Endothelial cell (in vitro differentiated cells): ENCODE measurements at regions not wholly inside any gene's neighbourhood (a gene's known extent, or its start where the extent isn't known, plus 50 kb on each side); places are given as distances from the start of the nearest gene placed in this dataset.

Experiments used
- DNase-seq: peaks from one replicate; pipeline ENCODE4 v3.0.0; 2021; ENCODE audit warnings: low spot score
- H3K27ac Mint-ChIP-seq: one replicate; pipeline ENCODE4 v1.8.0; 2021; ENCODE audit warnings: mixed read lengths, inconsistent platforms; ENCODE audit not compliant: unreplicated experiment
- H3K27me3 Mint-ChIP-seq: one replicate; pipeline ENCODE4 v1.8.0; 2021; ENCODE audit warnings: mild to moderate bottlenecking, moderate library complexity, mixed read lengths, inconsistent platforms; ENCODE audit not compliant: unreplicated experiment
- H3K36me3 Mint-ChIP-seq: one replicate; pipeline ENCODE4 v1.8.0; 2021; ENCODE audit warnings: mild to moderate bottlenecking, low read depth, mixed read lengths, inconsistent platforms; ENCODE audit not compliant: unreplicated experiment
- H3K4me1 Mint-ChIP-seq: one replicate; pipeline ENCODE4 v1.8.0; 2021; ENCODE audit warnings: mild to moderate bottlenecking, mixed read lengths, inconsistent platforms; ENCODE audit not compliant: unreplicated experiment
- H3K4me3 Mint-ChIP-seq: one replicate; pipeline ENCODE4 v1.8.0; 2021; ENCODE audit warnings: mild to moderate bottlenecking, mixed read lengths, inconsistent platforms; ENCODE audit not compliant: unreplicated experiment
- H3K9me3 Mint-ChIP-seq: one replicate; pipeline ENCODE4 v1.8.0; 2021; ENCODE audit warnings: mixed read lengths, inconsistent platforms; ENCODE audit not compliant: unreplicated experiment
- TF ChIP-seq, protein P1 (sequence below): fragments of 200-600 bp; sonication (generic); IDR thresholded peaks from one replicate; pipeline ENCODE4 v1.5.0; 2021; ENCODE audit warnings: antibody characterized with exemption; ENCODE audit not compliant: unreplicated experiment

DNA sequence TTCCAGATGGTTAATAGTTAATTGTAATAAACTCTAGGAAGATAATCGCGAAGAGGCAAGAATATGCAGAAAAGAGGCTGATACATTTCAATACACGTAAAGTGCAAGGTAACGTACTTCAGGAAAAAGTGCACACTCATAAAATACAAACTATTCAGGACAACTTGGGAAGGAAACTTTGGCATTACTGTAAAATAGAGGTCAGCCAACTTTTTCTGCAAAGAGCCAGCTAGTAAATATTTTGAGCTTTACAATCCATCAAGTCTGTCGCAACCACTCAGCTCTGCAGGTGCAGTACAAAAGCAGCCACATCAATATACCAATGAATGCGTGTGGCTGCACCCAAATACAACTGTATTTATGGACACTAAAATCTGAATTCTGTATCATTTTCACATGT, 51.6 kb upstream of the THUMPD3 start:
- Mint-ChIP-seq H3K9me3 (no peaks in the 10 kb centered on the region), H3K27me3 (peaks cover 10% of the 10 kb centered on the region), H3K4me3 (no peak overlapping the region), H3K36me3 (peaks cover 4% of the 10 kb centered on the region), H3K27ac (no peak overlapping the region), H3K4me1 (peaks cover 4% of the 10 kb centered on the region)
- no peak for DNase-seq
- TF ChIP-seq, protein P1, sequence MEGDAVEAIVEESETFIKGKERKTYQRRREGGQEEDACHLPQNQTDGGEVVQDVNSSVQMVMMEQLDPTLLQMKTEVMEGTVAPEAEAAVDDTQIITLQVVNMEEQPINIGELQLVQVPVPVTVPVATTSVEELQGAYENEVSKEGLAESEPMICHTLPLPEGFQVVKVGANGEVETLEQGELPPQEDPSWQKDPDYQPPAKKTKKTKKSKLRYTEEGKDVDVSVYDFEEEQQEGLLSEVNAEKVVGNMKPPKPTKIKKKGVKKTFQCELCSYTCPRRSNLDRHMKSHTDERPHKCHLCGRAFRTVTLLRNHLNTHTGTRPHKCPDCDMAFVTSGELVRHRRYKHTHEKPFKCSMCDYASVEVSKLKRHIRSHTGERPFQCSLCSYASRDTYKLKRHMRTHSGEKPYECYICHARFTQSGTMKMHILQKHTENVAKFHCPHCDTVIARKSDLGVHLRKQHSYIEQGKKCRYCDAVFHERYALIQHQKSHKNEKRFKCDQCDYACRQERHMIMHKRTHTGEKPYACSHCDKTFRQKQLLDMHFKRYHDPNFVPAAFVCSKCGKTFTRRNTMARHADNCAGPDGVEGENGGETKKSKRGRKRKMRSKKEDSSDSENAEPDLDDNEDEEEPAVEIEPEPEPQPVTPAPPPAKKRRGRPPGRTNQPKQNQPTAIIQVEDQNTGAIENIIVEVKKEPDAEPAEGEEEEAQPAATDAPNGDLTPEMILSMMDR: no peak
